NCI-H1436 treated with DMSO at 0.1 percent for 48 hours (cell line): ENCODE measurements at regions not wholly inside any gene's neighbourhood (a gene's known extent, or its start where the extent isn't known, plus 50 kb on each side); places are given as distances from the start of the nearest gene placed in this dataset.

ENCODE experiments used
- DNase-seq: peaks from one replicate; lab custom pipeline; 2025; lab: John Stamatoyannopoulos, UW

GRCh38 chr13:84954636-84955035 is 844.6 kb downstream of the SLITRK6 start:
- no peak for DNase-seq

- no peak for DNase-seq
These were observed 848.1 kb downstream of the SLITRK6 start for GRCh38 chr13:84951128-84951527.

GRCh38 chr13:84946192-84946591 is 853.0 kb downstream of the SLITRK6 start:
- DNase-seq, result no peak

- no peak for DNase-seq
These were observed 858.4 kb downstream of the SLITRK6 start for GRCh38 chr13:84940798-84941197.

DNA sequence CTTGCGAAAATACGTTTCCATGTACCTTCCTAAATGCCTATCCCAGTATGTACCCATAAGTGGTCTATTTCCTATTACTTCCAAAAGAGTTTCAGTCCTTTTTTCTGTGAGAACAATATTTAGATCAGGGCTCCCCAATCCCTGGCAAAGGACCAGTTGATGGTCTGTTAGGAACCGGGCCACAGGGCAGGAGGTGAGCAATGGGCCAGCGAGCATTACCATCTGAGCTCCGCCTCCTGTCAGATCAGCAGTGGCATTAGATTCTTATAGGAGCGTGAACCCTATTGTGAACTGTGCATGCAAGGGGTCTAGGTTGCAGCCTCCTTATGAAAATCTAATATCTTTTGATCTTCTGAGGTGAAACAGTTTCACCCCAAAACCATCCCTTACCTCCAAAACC is 859.1 kb downstream of the SLITRK6 start:
- DNase-seq, result no peak

DNA sequence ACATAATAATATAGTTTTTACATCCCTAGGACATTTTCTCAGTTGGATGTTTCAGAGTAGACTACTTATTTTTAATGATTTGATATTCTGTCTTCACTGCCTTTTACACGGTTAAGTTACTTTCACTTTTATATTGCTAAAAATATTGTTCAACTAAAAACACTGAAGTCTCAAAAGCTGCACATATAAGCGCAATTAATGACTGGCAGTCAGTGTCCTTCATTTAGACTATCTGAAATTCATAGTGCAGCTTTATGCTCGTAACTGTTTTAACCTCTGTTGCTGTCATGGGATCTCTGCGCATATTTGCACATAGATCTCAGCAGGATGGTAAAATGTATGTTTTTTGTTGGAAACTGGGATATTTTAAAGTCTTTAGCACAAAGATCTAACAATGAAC is 864.3 kb downstream of the SLITRK6 start:
- DNase-seq, result no peak

- no peak for DNase-seq
These were observed 865.4 kb downstream of the SLITRK6 start for GRCh38 chr13:84933797-84934196.

DNA sequence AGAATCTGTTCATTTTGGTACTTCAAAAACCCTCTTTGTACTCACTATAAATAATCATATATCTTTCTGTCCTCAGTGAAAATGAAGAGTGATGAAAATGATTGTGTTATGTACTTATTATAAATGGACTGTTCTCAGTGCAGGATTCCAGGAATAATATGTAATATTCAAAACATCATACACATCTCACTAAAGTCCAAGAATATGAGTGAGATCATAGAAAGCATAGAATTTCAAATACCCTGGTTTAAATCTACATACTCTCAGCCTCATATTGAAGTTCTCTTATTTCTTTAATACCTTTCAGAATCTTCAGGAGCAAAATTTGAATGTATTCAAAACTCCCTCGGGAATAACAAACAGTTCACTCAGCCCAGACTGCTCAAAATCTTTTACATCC is 868.0 kb downstream of the SLITRK6 start:
- no peak for DNase-seq

DNA sequence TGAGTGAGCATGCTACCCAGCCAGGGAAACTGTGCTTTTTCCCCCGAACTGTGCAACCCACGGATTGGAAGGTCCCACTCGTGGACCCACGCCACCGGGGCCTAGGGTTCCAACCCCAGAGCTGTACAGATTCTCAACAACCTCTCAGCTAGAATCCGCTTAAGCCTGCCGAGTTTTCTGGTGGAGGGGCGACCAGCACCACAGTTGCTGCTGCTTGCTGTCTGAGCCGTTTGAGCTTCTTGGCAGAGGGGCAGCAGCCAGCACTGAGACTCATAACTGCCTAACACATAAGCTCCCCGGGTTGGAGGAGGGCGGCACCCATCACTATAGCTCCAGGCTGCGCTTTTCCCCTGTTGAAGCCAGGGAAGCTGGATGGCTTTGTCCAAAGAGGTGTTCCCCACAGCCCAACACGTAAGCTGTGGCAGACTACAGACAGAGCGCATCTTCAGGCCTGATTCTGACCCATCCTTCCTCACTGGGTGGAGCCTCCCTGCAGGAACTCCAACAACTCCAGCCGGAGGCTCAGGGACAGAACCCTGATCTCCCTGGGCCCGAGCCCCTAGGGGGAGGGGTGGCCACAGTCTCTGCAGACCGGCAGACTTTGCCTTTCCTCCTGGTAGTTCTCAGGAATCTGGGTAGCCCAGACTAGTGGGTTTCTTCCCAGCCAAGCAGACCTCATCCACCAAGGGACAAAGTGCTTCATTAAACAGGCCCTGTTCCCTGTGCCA is 871.6 kb downstream of the SLITRK6 start:
- DNase-seq, result no peak

GRCh38 chr13:84925443-84925842 is 873.8 kb downstream of the SLITRK6 start:
- DNase-seq, result no peak

DNA sequence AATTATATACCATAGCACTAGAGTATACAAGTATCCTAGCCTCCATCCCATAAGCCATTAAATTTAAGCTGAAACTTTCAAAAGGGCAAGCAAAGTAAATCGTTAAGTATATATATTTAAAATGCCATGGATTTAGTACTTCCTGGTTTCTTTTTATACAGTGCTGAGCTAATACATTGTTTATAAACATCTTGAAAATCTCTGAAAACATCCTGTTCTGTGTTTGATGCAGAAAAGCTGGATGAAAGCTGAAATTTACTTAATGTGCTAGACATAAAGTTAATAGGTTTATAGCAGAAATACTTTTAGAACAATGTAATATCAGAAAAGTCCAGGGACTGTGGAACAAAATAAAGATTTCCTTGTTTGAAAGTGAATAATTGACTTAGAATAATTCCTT is 875.4 kb downstream of the SLITRK6 start:
- DNase-seq, result no peak

DNA sequence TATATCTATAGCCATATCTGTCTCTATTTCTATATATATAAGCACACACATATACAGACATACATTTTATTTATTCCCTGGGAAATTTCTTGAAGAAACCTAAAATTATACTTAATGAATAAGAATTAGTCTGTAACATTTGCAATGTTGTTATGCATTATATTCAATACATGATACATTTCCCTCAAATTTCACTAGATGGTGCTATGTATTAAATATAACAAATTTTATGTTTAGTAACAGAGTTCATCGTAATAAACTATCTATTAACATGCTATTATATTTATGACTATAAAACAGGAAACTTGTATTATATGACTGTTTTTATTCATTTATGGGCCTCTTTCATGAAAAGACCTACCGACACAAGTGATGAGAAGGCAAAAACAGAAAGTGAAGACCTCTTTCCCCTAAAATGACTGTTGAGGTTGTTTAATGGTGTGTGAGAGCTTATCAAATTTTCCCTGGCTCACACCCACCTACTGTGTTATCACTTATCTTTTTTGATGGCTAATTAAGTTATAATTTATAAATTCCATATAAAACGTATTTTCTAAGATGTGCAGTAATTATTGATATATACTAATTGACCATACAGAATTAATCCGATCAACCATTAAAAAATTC is 881.9 kb downstream of the SLITRK6 start:
- no peak for DNase-seq

DNA sequence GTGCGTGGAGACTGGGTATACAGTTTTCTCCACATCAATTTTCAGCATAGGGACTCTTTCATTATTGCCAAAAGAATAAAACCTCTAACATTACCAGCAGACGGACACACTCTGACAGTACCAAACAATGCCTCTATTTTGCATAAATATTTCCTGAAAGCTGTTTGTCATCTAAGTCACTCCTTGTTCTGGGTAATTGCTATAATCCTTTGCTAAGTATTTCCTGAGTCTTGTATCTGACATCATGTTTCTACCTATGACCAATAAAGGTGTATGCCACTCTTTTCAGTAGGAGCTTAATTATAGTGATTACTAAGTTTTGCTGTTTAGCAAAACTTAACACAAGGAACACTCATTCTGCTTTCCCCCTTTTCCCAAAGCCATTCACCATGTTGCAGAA is 886.5 kb downstream of the SLITRK6 start:
- no peak for DNase-seq

DNA sequence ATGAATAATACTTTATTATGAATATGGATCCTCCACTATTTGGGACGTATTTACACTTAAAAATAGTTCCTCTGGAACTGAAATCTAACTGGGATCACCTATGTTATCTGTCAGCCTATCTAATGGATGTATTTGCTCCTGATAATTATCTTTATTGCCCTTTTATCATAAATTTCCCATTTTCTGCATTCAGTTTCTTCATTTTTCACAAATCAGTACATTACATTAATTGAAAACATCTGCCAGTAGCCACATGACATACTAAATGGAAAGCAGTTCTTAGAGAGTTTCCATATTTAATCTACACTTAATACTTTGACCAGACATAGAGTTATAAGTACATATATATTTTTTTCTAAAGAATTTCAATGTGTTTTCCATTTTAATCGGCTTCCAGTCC is 888.8 kb downstream of the SLITRK6 start:
- no peak for DNase-seq

DNA sequence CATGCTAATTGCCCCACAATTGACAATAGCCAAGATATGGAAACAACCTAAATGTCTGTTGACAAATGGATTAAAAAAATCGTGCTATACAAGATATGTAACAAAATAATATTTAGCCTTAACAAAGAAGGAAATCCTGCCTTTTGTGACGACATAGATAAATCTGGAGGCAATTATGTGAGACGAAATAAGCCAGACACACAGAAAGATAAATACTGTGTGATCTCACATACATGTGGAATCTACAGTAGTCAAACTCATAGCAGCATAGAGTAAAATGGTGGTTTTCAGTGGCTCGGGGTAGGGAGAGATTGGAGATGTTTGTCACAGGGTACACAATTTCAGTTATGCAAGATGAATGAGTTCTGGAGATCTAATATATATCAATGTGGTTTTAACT is 895.8 kb downstream of the SLITRK6 start:
- DNase-seq, result no peak

- DNase-seq, result no peak
These were observed 897.0 kb downstream of the SLITRK6 start for GRCh38 chr13:84902243-84902642.

- DNase-seq, result no peak
These were observed 903.1 kb downstream of the SLITRK6 start for GRCh38 chr13:84896128-84896527.

- DNase-seq, result no peak
These were observed 904.5 kb downstream of the SLITRK6 start for GRCh38 chr13:84894749-84895148.

DNA sequence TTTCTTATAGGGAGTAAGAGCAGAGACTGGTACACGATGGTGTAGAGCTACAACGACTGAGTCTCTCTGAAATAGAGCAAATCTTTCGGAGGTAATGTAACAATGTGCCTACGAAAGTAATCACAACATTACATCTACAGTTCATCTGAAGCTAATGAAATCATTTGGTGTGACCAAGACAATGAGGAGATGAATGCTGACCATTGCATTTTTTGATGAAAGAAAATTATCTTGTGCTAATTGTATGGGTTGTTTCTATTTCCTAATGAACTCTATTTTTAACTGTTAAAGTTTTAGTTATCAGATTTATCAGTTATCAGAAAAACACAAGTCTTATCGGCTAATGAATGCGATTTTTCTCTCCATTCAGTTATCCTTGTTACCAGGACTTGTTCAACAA is 913.4 kb downstream of the SLITRK6 start:
- no peak for DNase-seq

GRCh38 chr13:84873951-84874350 is 925.3 kb downstream of the SLITRK6 start:
- DNase-seq, result no peak

DNA sequence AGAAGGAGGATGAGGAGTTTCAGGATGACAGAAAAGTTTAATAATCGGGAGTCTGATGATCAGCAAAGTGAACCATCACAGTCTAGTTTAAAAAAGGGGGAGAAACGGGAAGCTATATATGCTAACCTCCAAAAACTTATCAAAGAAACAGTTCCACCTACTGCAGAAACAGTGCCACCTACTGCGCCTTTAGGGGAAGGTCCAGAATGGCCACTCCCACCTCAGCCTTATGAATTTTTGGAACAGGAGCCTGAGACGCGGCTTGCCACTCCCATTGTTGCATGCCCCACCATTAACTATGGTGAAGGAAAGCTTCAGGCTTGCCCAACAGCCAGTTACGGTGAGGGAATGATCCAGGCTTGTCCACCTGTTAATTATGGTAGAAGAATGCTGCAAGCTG is 929.0 kb downstream of the SLITRK6 start:
- no peak for DNase-seq

- DNase-seq, result no peak
These were observed 932.0 kb downstream of the SLITRK6 start for GRCh38 chr13:84867246-84867645.

GRCh38 chr13:84865783-84866221 is 933.4 kb downstream of the SLITRK6 start:
- peak; percentile 31 for DNase-seq

GRCh38 chr13:84864341-84864740 is 934.9 kb downstream of the SLITRK6 start:
- DNase-seq, result no peak
